HEK293T (cell line): ENCODE measurements at regions not wholly inside any gene's neighbourhood (a gene's known extent, or its start where the extent isn't known, plus 50 kb on each side); places are given as distances from the start of the nearest gene placed in this dataset.

ENCODE experiments used
- ARNT ChIP-seq: fragments of 450-650 bp; IDR thresholded peaks from 2 replicates; pipeline ENCODE4 v1.6.1; 2017; ENCODE audit warnings: mild to moderate bottlenecking
- BHLHE40 ChIP-seq: fragments of 450-650 bp; IDR thresholded peaks from 2 replicates; pipeline ENCODE4 v1.6.1; 2016; ENCODE audit warnings: mild to moderate bottlenecking, moderate library complexity, borderline replicate concordance
- ELF4 ChIP-seq: fragments of 450-650 bp; IDR thresholded peaks from 2 replicates; pipeline ENCODE4 v1.6.1; 2017; ENCODE audit warnings: antibody characterized with exemption
- FOXA1 ChIP-seq: fragments of 450-650 bp; IDR thresholded peaks from 2 replicates; pipeline ENCODE4 v1.6.1; 2016; ENCODE audit warnings: mild to moderate bottlenecking
- FOXM1 ChIP-seq: fragments of 450-650 bp; IDR thresholded peaks from 2 replicates; pipeline ENCODE4 v1.6.1; 2017; ENCODE audit warnings: mild to moderate bottlenecking, borderline replicate concordance
- HDGF ChIP-seq: fragments of 450-650 bp; IDR thresholded peaks from 2 replicates; pipeline ENCODE4 v1.6.1; 2017; ENCODE audit warnings: antibody characterized with exemption, borderline replicate concordance
- L3MBTL2 ChIP-seq: fragments of 450-650 bp; conservative IDR thresholded peaks from 2 replicates; pipeline ENCODE4 v1.6.1; 2016; ENCODE audit warnings: mild to moderate bottlenecking
- NFRKB ChIP-seq: fragments of 450-650 bp; IDR thresholded peaks from 2 replicates; pipeline ENCODE4 v1.6.1; 2016; ENCODE audit warnings: mild to moderate bottlenecking, moderate library complexity
- PKNOX1 ChIP-seq: fragments of 450-650 bp; IDR thresholded peaks from 2 replicates; pipeline ENCODE4 v1.6.1; 2016
- SP1 ChIP-seq: fragments of 450-650 bp; IDR thresholded peaks from 2 replicates; pipeline ENCODE4 v1.6.1; 2017
- SUZ12 ChIP-seq: fragments of 450-650 bp; IDR thresholded peaks from 2 replicates; pipeline ENCODE4 v1.6.1; 2016; ENCODE audit warnings: mild to moderate bottlenecking
- TARDBP ChIP-seq: fragments of 450-650 bp; IDR thresholded peaks from 2 replicates; pipeline ENCODE4 v1.6.1; 2016
- ZNF384 ChIP-seq: fragments of 450-650 bp; IDR thresholded peaks from 2 replicates; pipeline ENCODE4 v1.6.1; 2016

- TF ChIP-seq TARDBP, result no peak
- no peak for TF ChIP-seq BHLHE40
- no peak for TF ChIP-seq HDGF
- TF ChIP-seq L3MBTL2, result no peak
- no peak for TF ChIP-seq SP1
- no peak for TF ChIP-seq FOXM1
- TF ChIP-seq ZNF384, result no peak
- no peak for TF ChIP-seq NFRKB
- TF ChIP-seq FOXA1, result no peak
- no peak for TF ChIP-seq SUZ12
- no peak for TF ChIP-seq ELF4
- TF ChIP-seq ARNT, result no peak
- no peak for TF ChIP-seq PKNOX1
Measured at GRCh38 chr14:101657372-101657771, 96.1 kb downstream of the DIO3 start.
